GM12891 (cell line): ENCODE measurements at regions not wholly inside any gene's neighbourhood (a gene's known extent, or its start where the extent isn't known, plus 50 kb on each side); places are given as distances from the start of the nearest gene placed in this dataset.
A peak's percentile ranks its signal among the peaks of the same experiment; 100 is the strongest.

Experiments used
- DNase-seq: peaks from one replicate; pipeline ENCODE4 v3.0.0; 2011; ENCODE audit warnings: low spot score; ENCODE audit not compliant: insufficient read length
- FAIRE-seq: peaks from 2 replicates; lab custom pipeline; 2011; peaks lifted over from hg19 to GRCh38; lab: Jason Lieb, UNC
- PAX5 ChIP-seq: IDR thresholded peaks from 2 replicates; pipeline ENCODE4 v1.6.1; 2011; ENCODE audit warnings: low read length, moderate library complexity, mild to moderate bottlenecking; ENCODE audit not compliant: insufficient read depth, severe bottlenecking
- POLR2A ChIP-seq: IDR thresholded peaks from 2 replicates; pipeline ENCODE4 v1.6.1; 2011; ENCODE audit warnings: low read depth, low read length, control low read depth
- POLR2AphosphoS5 ChIP-seq: IDR thresholded peaks from 2 replicates; pipeline ENCODE4 v1.6.1; 2011; ENCODE audit warnings: low read depth, low read length, control low read depth
- POU2F2 ChIP-seq: IDR thresholded peaks from 2 replicates; pipeline ENCODE4 v1.6.1; 2011; ENCODE audit warnings: low read depth, mild to moderate bottlenecking, control low read depth, low read length, moderate library complexity
- SPI1 ChIP-seq: IDR thresholded peaks from 2 replicates; pipeline ENCODE4 v1.6.1; 2011; ENCODE audit warnings: low read depth, low read length, control low read depth
- TAF1 ChIP-seq: IDR thresholded peaks from 2 replicates; pipeline ENCODE4 v1.6.1; 2011; ENCODE audit warnings: low read depth, low read length, control low read depth

GRCh38 chr2:37469126-37469525 is 124.7 kb downstream of the QPCT start:
- DNase-seq (no peak), FAIRE-seq (no peak)
- TF ChIP-seq SPI1: no peak
- no peak for TF ChIP-seq TAF1
- no peak for TF ChIP-seq POU2F2
- no peak for TF ChIP-seq PAX5

- TF ChIP-seq POLR2A: no peak
- no peak for TF ChIP-seq POU2F2
- no peak for TF ChIP-seq SPI1
- no peak for TF ChIP-seq POLR2AphosphoS5
- TF ChIP-seq PAX5: no peak
- no peak for TF ChIP-seq TAF1
- no peak for FAIRE-seq
- DNase-seq: no peak
Measured at GRCh38 chr2:37471104-37471503, 126.7 kb downstream of the QPCT start.

- no peak for TF ChIP-seq POU2F2
- TF ChIP-seq POLR2A: no peak
- TF ChIP-seq POLR2AphosphoS5: no peak
- no peak for TF ChIP-seq PAX5
- no peak for TF ChIP-seq TAF1
- TF ChIP-seq SPI1: no peak
- DNase-seq: no peak
- no peak for FAIRE-seq
Measured at GRCh38 chr2:37471994-37472393, 127.6 kb downstream of the QPCT start.

GRCh38 chr2:37472959-37473358 is 128.5 kb downstream of the QPCT start:
- no peak for DNase-seq

GRCh38 chr2:37476411-37476810 is 132.0 kb downstream of the QPCT start:
- no peak for TF ChIP-seq POU2F2
- TF ChIP-seq TAF1: no peak
- no peak for TF ChIP-seq SPI1
- no peak for TF ChIP-seq POLR2AphosphoS5
- no peak for TF ChIP-seq PAX5
- no peak for TF ChIP-seq POLR2A
- DNase-seq: no peak
- no peak for FAIRE-seq

More at GRCh38 chr2:37472959-37473358, 128.5 kb downstream of the QPCT start:
- FAIRE-seq: no peak
- TF ChIP-seq TAF1 (no peak), POLR2AphosphoS5 (no peak), PAX5 (no peak), SPI1 (no peak), POLR2A (no peak), POU2F2 (no peak)

GRCh38 chr2:37477921-37478320 is 133.5 kb downstream of the QPCT start:
- TF ChIP-seq POLR2A: no peak
- no peak for TF ChIP-seq PAX5
- TF ChIP-seq TAF1: no peak
- no peak for TF ChIP-seq POLR2AphosphoS5
- no peak for TF ChIP-seq SPI1
- TF ChIP-seq POU2F2: no peak
- no peak for FAIRE-seq

GRCh38 chr2:37481244-37481643 is 136.8 kb downstream of the QPCT start:
- TF ChIP-seq PAX5: no peak
- TF ChIP-seq SPI1: no peak
- TF ChIP-seq POU2F2: no peak
- no peak for TF ChIP-seq TAF1
- no peak for TF ChIP-seq POLR2AphosphoS5
- TF ChIP-seq POLR2A: no peak
- no peak for FAIRE-seq

More at GRCh38 chr2:37477921-37478320, 133.5 kb downstream of the QPCT start:
- DNase-seq: no peak

GRCh38 chr2:37489041-37489456 is 144.6 kb downstream of the QPCT start:
- DNase-seq: no peak
- FAIRE-seq: no peak
- TF ChIP-seq PAX5 (no peak), POLR2A (no peak), POLR2AphosphoS5 (no peak), SPI1 (no peak), TAF1 (no peak), POU2F2 (no peak)

More at GRCh38 chr2:37481244-37481643, 136.8 kb downstream of the QPCT start:
- DNase-seq: no peak

GRCh38 chr2:37489536-37489935 is 145.1 kb downstream of the QPCT start:
- DNase-seq: no peak
- no peak for FAIRE-seq
- no peak for TF ChIP-seq SPI1
- TF ChIP-seq POLR2A: no peak
- TF ChIP-seq POU2F2: no peak
- TF ChIP-seq TAF1: no peak
- no peak for TF ChIP-seq PAX5
- no peak for TF ChIP-seq POLR2AphosphoS5

GRCh38 chr2:37493425-37493824 is 149.0 kb downstream of the QPCT start:
- TF ChIP-seq POLR2AphosphoS5 (no peak), SPI1 (peak; percentile 43)
- FAIRE-seq (no peak), DNase-seq (no peak)
